ENCODE measurements at regions not wholly inside any gene's neighbourhood (a gene's known extent, or its start where the extent isn't known, plus 50 kb on each side); places are given as distances from the start of the nearest gene placed in this dataset.

DNA sequence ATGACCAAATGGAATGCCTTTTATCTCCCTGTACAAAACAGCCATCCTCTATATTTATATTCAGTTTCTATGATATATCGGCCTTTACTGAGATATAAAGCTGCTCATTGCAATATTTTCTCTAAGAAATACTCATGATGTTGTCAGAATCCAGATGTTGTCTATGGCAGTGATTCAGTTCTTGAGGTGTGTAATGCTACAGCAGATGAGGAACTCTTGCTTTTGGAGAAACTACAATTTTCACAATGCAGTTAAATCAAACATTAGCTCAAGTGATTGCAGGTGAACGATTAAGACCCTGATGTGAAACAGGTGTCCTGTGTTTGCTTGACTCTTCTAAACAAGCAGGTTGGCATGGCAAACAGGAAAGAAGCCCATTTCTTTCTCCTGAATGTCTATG, 256.2 kb upstream of the CDH20 start:
- DNase-seq (ENCODE audit: insufficient read length, low spot score) (no peak), FAIRE-seq (no peak)
- TF ChIP-seq POLR2A (IDR thresholded peaks at IDR 0.05; ENCODE audit: low read depth, low read length) = no peak

DNA sequence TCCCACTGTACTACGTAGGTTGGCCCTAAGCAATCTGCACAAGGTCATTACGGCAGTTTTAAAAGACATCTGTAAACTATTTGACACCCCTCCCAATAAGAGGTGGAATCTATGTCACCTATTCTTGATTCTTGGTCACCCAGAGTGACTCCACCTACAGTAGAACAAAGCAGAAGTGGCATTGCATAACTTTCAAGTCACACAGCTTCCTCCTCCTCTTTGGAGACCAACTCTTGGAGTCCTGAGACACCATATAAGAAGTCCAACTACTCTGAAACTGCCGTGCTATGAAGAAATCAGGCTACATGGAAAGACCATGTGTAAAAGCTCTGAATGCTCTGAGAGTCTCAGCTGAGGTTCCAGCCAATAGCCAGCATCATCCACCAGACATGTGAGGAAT, 253.5 kb upstream of the CDH20 start:
- DNase-seq (ENCODE audit: insufficient read length, low spot score) (no peak), FAIRE-seq (no peak)
- TF ChIP-seq POLR2A (IDR thresholded peaks at IDR 0.05; ENCODE audit: low read depth, low read length) = no peak

DNA sequence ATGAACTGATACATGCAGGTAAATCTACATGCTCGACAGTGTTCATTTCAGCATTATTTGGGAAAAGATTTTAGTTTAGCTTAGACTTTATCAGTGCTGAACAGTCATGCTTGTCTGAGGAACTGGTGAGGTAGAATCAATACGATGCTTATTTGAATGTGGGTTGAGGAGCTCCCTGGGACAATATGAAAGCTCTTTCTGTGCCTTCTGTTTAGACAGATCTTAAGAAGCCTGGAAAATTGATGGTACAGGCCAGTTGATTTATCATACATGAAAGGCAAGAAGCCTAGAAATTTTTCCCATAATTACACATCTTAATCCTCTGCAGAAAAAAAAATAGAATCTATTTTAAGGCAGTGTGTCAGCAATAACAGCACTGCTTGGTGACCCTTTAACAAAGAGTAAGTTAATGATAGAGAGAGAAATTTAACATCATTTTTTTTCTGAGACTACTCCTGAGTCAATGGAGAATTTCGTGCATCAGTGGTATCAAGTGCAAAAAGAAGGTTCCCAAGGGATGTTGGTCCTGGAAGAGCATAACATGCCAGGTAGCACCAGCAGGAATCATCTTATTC, 252.2 kb upstream of the CDH20 start:
- FAIRE-seq (no peak), DNase-seq (ENCODE audit: insufficient read length, low spot score) (no peak)
- TF ChIP-seq POLR2A (IDR thresholded peaks at IDR 0.05; ENCODE audit: low read depth, low read length) = no peak

DNA sequence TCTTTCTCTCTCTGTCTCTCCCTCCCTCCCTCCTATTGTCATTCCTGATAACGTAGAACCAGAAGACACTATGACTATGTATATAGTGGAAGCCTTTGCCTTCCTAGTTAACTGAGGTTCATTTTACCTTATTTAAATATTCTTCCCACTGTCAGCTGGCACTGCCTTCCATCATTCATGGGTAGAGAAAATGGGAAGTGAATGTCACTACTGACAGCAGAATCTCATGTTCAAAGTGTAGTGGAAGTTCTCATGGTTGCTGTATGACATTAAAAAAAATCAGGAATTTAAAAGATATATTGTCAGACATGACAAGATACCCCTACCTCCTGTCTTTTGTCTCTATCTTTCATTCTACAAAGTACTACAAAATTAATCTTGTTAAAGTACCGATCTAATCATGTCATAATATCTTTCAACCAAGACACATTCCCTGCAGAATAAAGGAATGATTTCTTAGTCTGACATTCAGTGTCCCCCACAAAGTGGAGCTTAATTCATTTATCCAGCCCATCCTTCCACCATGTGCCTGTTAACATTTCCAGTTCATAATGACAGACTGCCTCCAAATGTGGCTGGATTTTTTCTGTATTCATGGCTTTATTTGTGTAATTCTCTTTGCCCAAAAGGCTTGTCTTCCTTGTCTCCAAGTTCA, 250.1 kb upstream of the CDH20 start:
- DNase-seq (ENCODE audit: insufficient read length, low spot score) (no peak), FAIRE-seq (no peak)
- TF ChIP-seq POLR2A (IDR thresholded peaks at IDR 0.05; ENCODE audit: low read depth, low read length) = no peak

DNA sequence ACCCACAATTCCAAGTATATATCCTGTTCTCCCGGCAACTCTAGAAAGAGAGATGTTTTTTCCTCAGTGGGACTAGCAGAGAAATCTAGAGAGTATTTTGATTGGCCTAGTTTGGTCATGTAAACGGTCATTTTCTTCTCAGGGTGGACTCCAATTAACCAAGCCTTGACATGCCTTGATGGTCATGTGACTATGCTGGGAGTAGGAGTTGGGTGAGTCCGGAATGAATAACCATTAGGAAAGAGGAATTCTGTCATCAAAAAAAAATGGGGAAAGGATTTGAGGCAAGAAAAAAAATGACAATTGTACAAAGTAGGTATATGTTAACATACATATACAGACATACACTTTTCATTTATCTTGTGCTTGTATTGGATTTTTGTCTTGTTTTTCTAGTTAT, 248.2 kb upstream of the CDH20 start:
- FAIRE-seq (no peak), DNase-seq (ENCODE audit: insufficient read length, low spot score) (no peak)
- TF ChIP-seq POLR2A (IDR thresholded peaks at IDR 0.05; ENCODE audit: low read depth, low read length) = no peak

DNA sequence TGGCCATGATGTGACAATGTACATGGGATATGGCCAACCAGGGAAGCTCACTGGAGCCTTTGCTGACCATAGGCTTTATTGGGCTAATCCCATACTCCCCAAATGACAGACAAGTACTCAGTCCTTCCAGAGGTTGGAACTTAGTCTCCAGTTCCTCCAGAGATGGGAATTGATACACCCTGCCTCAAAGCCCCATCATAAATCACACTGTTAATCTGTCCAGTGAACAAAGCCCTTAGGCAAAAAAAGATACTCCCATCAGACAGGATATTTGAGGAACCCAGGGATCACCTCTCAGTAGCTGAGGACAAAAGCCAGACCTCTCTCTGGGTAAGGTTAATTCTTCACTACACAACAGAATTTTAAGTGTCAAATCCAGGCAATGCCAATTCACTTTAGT, 247.5 kb upstream of the CDH20 start:
- FAIRE-seq (no peak), DNase-seq (ENCODE audit: insufficient read length, low spot score) (no peak)
- no peak for TF ChIP-seq POLR2A (IDR thresholded peaks at IDR 0.05; ENCODE audit: low read depth, low read length)

DNA sequence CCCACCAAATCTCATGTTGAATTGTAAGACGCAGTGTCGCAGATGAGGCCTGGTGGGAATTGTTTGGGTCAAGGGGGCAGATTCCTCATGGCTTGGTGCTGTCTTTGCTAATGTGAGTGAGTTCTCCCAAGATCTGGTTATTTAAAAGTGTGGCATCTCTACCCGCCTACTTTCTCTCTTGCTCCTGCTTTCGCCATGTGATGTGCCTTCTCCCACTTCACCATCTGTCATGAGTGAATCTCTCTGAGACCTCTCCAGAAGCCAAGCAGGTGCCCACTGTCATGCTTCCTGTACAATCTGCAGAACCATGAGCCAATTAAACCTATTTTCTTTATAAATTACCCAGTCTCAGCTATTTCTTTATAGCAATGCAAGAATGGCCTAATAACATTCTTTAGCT, 246.6 kb upstream of the CDH20 start:
- no peak for FAIRE-seq

DNA sequence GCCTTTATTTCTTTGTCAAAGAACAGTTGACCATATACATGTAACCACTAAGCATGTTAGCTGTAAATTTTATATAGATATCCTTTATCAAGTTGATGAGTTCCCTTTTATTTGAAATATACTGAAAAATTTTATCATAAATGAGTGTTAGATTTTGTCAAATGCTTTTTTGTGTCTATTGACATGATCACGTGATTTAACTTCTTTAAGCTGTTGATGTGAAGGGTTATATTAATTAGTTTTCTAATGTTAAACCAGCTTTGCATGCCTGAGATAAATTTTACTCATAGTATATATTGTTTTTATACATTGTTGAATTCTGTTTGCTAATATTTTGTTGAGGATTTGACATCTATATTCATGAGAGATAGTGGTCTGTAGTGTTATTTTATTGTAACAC, 241.9 kb upstream of the CDH20 start:
- DNase-seq (ENCODE audit: insufficient read length, low spot score) (no peak), FAIRE-seq (no peak)
- no peak for TF ChIP-seq POLR2A (IDR thresholded peaks at IDR 0.05; ENCODE audit: low read depth, low read length)

More for the DNA sequence above, 246.6 kb upstream of the CDH20 start:
- DNase-seq (ENCODE audit: insufficient read length, low spot score) = no peak
- TF ChIP-seq POLR2A (IDR thresholded peaks at IDR 0.05; ENCODE audit: low read depth, low read length) = no peak

DNA sequence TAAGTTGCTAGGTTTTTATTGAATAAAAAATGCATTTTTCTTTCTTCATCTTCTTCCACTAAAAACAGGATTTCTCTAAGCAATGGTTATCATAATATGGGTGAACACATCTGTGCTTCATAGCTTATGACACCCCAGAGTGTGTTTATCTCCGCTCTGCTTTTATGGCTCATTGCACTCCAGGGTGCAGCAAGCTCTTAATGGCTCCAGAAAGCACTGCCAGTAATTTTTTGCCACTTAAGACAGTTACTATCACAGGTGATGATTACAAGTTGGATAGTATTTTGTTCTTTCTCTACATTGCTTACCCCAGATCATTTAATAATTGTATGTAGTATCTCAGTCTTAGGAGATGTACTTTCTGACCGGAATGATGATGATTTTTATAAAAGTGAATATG, 239.3 kb upstream of the CDH20 start:
- DNase-seq (ENCODE audit: insufficient read length, low spot score) (no peak), FAIRE-seq (no peak)
- no peak for TF ChIP-seq POLR2A (IDR thresholded peaks at IDR 0.05; ENCODE audit: low read depth, low read length)

DNA sequence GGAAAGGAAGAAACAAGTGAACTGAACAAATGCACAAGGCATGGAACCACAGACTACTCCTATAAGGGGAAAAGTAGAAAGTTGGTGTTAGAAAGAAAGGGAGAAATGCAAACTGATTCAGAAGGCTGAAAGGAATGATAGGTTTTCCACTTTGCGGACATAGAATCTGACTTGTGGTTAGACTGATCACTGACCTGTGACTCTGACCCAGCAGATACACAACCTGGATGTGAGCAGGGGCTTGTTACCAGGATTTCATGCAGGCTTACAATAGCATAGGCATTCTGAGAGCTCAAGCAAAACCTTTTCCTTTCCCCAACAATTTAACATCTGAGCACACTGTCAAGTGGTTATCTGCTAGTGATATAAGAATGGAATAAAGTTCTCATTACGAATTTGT, 237.0 kb upstream of the CDH20 start:
- FAIRE-seq = no peak
- no peak for DNase-seq (ENCODE audit: insufficient read length, low spot score)
- no peak for TF ChIP-seq POLR2A (IDR thresholded peaks at IDR 0.05; ENCODE audit: low read depth, low read length)

DNA sequence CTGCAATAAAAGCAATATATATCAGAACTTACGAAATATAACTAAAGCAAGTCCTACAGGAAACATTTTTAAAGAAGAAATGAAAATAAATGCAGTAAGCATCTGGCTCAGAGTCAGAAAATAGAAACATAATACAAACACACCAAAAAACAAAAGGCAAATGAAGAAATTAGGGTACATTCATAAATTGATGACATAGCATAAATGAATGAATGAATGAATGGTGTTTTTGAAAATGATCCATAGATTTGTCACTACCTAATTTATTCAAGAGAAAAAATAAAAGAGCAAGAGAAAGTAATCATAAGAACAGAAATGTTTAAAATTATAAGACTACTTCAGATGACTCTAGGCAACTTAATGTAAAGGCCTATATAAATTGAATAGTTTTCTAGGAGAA, 226.1 kb upstream of the CDH20 start:
- TF ChIP-seq POLR2A (IDR thresholded peaks at IDR 0.05; ENCODE audit: low read depth, low read length) = no peak
- FAIRE-seq (no peak), DNase-seq (ENCODE audit: insufficient read length, low spot score) (no peak)

DNA sequence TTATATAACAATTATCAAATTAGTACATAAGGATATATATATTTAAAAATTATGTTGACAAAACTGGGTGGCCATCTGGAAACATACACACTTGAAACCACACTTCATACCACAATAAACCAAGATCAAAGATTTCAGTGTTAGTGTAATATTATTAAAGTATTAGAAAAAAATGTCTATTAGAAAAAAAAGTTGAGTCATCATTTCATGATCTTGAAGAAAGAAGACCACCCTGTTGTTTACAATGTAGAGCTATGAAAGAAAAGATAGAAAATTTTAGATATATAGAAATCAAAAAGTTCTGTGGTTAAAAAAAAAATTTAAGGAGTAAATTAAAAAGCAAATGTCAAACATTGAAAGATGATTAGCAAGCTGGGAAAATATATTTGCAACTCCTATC, 224.5 kb upstream of the CDH20 start:
- no peak for TF ChIP-seq POLR2A (IDR thresholded peaks at IDR 0.05; ENCODE audit: low read depth, low read length)
- no peak for DNase-seq (ENCODE audit: insufficient read length, low spot score)
- no peak for FAIRE-seq

DNA sequence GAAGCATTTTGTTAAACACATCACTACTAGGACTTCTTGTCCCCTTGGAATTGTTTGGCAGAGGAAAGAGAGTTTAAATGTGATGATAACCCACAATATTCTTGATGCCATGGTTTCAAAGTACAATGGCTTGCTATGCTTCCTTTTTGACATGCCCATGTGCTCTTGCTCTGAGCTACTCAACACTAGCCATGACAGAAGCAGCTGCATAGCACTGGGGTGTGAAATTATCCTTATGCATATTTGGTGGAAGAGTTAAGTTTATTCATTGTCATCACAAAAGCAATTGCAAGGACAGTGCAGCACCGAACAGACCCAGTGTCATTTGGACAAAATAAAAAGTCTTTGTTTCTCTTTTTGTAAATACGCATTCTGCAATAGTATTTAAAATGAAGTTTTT, 209.9 kb upstream of the CDH20 start:
- FAIRE-seq = no peak
- no peak for DNase-seq (ENCODE audit: insufficient read length, low spot score)
- TF ChIP-seq POLR2A (IDR thresholded peaks at IDR 0.05; ENCODE audit: low read depth, low read length) = no peak

DNA sequence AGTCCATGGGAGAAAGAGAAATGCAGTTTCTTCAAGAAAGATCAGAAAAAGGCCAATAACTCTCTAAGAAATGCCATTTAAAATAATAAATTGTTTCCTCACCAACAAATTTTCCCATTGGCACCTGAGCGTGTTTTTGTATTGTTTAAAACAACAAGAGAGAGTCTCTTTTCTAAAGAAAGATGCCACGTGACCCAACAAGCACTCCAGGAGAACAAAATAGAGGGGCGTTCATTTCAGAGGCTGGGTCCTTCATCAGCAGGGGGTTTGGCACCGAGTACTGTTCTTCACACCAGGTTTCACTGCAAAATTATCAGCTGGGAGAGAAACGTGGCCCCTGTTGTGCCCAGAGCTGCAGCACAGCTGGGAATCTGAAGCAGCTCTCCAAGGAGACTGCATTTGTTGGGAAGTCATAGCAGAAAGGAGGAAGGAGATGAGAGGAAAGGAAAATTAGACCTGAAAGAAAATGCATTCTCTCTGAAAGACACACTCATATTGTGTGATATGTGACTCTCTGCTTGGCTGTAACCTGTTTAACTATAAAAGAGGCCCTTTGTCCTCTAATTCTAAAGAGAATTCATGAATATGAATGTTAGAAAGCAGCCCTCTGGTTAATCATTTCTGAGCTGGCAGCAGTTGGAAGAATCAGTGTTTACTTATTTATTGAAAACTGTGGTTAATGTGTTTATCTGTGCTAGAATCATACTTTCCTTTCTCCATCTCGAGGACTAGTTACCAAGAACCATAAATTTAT, 205.3 kb upstream of the CDH20 start:
- no peak for TF ChIP-seq POLR2A (IDR thresholded peaks at IDR 0.05; ENCODE audit: low read depth, low read length)
- FAIRE-seq (no peak), DNase-seq (ENCODE audit: insufficient read length, low spot score) (no peak)

DNA sequence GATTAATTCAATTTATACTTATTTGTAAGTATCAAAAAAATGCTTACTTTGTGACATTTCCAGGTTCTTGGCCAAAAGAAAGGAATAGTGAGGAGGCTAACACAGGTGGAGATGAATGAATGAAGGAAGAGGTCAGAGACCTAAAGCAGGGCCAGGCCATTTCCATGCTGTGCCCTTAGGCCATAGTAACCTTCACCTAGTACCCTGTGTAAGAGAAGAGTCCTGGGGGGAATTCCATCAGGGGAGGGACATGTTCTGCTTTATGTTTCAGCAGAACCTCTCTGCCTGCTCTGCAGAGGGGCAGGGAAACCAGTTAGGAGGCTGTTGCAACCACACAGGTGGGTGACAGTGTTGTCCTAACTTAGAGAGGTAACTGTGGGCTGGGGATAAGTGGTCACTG, 204.2 kb upstream of the CDH20 start:
- no peak for DNase-seq (ENCODE audit: insufficient read length, low spot score)
- no peak for TF ChIP-seq POLR2A (IDR thresholded peaks at IDR 0.05; ENCODE audit: low read depth, low read length)
- FAIRE-seq = no peak
